Glutamatergic neuron (in vitro differentiated cells): ENCODE measurements at regions not wholly inside any gene's neighbourhood (a gene's known extent, or its start where the extent isn't known, plus 50 kb on each side); places are given as distances from the start of the nearest gene placed in this dataset.

Source experiments
- DNase-seq: peaks from one replicate; pipeline ENCODE4 v3.0.0; 2022
- H3K27ac Mint-ChIP-seq: one replicate; pipeline ENCODE4 v1.8.0; 2020; ENCODE audit warnings: mild to moderate bottlenecking, mixed read lengths, inconsistent platforms; ENCODE audit not compliant: unreplicated experiment
- H3K27me3 Mint-ChIP-seq: one replicate; pipeline ENCODE4 v1.8.0; 2020; ENCODE audit warnings: mild to moderate bottlenecking, moderate library complexity, mixed read lengths, inconsistent platforms; ENCODE audit not compliant: unreplicated experiment
- H3K36me3 Mint-ChIP-seq: one replicate; pipeline ENCODE4 v1.8.0; 2020; ENCODE audit warnings: mild to moderate bottlenecking, mixed read lengths, inconsistent platforms; ENCODE audit not compliant: unreplicated experiment
- H3K4me1 Mint-ChIP-seq: one replicate; pipeline ENCODE4 v1.8.0; 2020; ENCODE audit warnings: mild to moderate bottlenecking, low read depth, mixed read lengths, inconsistent platforms; ENCODE audit not compliant: unreplicated experiment
- H3K4me3 Mint-ChIP-seq: one replicate; pipeline ENCODE4 v1.8.0; 2020; ENCODE audit warnings: mild to moderate bottlenecking, mixed read lengths, inconsistent platforms; ENCODE audit not compliant: unreplicated experiment
- H3K9me3 Mint-ChIP-seq: one replicate; pipeline ENCODE4 v1.8.0; 2020; ENCODE audit warnings: mild to moderate bottlenecking, moderate library complexity, mixed read lengths, inconsistent platforms; ENCODE audit not compliant: unreplicated experiment
- CTCF ChIP-seq: fragments of 200-600 bp; sonication (generic); IDR thresholded peaks from one replicate; pipeline ENCODE4 v1.5.0; 2021; ENCODE audit not compliant: partially characterized antibody, unreplicated experiment

- Mint-ChIP-seq H3K4me1 (no peaks in the 10 kb centered on the region), H3K36me3 (no peaks in the 10 kb centered on the region), H3K4me3 (no peak overlapping the region), H3K9me3 (peaks cover 5% of the 10 kb centered on the region), H3K27ac (no peak overlapping the region), H3K27me3 (no peaks in the 10 kb centered on the region)
- no peak for DNase-seq
- TF ChIP-seq CTCF, result no peak
These were observed 57.8 kb upstream of the NDST4 start for GRCh38 chr4:115171220-115171619.

DNA sequence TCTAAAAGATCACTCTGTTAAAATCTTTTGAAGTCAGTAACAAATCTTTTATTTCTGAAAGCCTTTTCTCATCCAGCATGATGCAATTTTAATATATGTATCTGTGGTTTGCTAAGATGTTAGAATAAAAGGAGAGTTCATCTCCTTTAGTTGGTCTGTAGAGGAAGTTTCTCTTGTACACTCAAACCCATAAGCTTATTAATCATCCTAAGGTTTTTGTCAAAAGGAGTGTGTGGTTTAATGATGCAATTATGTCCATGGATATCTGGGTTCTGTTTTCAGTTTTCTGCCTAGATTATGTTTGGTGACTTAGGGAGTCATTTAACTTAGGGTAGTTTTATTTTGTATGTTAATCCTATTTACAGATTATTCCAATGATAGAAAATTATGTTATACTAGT lies 52.1 kb upstream of the NDST4 start:
- no peak overlapping the region for H3K27ac Mint-ChIP-seq
- no peak for TF ChIP-seq CTCF
- no peak overlapping the region for H3K4me3 Mint-ChIP-seq
- DNase-seq, result no peak
- peaks cover 1% of the 10 kb centered on the region for H3K27me3 Mint-ChIP-seq
- H3K4me1 Mint-ChIP-seq, result no peaks in the 10 kb centered on the region
- no peaks in the 10 kb centered on the region for H3K36me3 Mint-ChIP-seq
- no peaks in the 10 kb centered on the region for H3K9me3 Mint-ChIP-seq
